Activated naive CD8-positive, alpha-beta T cell treated with anti-CD3 and anti-CD28 coated beads, Interleukin-2, amount 10 ng/mL, durations not matched to agents 7 days and 5 days (primary cell): ENCODE measurements at regions not wholly inside any gene's neighbourhood (a gene's known extent, or its start where the extent isn't known, plus 50 kb on each side); places are given as distances from the start of the nearest gene placed in this dataset.

Experiments used
- ATAC-seq: fragments of 150-1000 bp; cut with Tn5 transposase; one replicate; pipeline ENCODE4 v1.10.0; 2021; ENCODE audit warnings: low read depth, moderate library complexity
- POLR2A ChIA-PET: fragments of 350-600 bp; sonication (Branson Sonifier 250); formaldehyde crosslinking; loops from one replicate; lab custom pipeline; 2021; ENCODE audit warnings: antibody characterized with exemption; lab: Charles Lee
- DNase-seq: peaks from one replicate; pipeline ENCODE4 v3.0.0; 2021
- H3K27ac Mint-ChIP-seq: one replicate; pipeline ENCODE4 v1.8.0; 2022; ENCODE audit warnings: mild to moderate bottlenecking, mixed read lengths
- H3K27me3 Mint-ChIP-seq: one replicate; pipeline ENCODE4 v1.8.0; 2022; ENCODE audit warnings: mild to moderate bottlenecking, moderate library complexity, mixed read lengths
- H3K36me3 Mint-ChIP-seq: one replicate; pipeline ENCODE4 v1.8.0; 2021; ENCODE audit warnings: mild to moderate bottlenecking, mixed read lengths
- H3K4me1 Mint-ChIP-seq: one replicate; pipeline ENCODE4 v1.8.0; 2021; ENCODE audit warnings: mixed read lengths
- H3K4me3 Mint-ChIP-seq: one replicate; pipeline ENCODE4 v1.8.0; 2022; ENCODE audit warnings: mild to moderate bottlenecking, moderate library complexity, mixed read lengths
- H3K9me3 Mint-ChIP-seq: one replicate; pipeline ENCODE4 v1.8.0; 2021; ENCODE audit warnings: mixed read lengths

DNA sequence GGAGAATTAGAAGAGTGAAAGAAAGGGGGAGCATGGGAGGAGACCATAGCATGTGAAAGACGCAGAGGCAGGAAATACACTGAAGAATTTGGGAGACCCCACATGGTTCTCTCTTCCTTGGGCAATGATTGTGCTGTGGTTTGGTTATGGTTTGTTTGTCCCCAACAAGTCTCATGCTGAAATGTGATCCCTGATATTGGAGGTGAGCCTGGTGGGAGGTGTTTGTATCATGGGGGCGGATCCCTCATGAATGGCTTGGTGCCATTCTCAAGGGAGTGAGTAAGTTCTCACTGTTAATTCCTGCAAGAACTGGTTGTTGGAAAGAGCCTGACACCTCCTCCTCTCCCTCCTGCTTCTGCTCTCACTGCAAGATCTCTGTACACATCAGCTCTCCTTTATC is 78.6 kb upstream of the RAI2 start:
- H3K27ac Mint-ChIP-seq: no peak overlapping the region
- ATAC-seq (no peak), DNase-seq (no peak)
- no peaks in the 10 kb centered on the region for H3K4me1 Mint-ChIP-seq
- H3K36me3 Mint-ChIP-seq: no peaks in the 10 kb centered on the region
- no peak overlapping the region for H3K4me3 Mint-ChIP-seq
- peaks cover 3% of the 10 kb centered on the region for H3K27me3 Mint-ChIP-seq
- POLR2A ChIA-PET: no interaction called here
- no peaks in the 10 kb centered on the region for H3K9me3 Mint-ChIP-seq

DNA sequence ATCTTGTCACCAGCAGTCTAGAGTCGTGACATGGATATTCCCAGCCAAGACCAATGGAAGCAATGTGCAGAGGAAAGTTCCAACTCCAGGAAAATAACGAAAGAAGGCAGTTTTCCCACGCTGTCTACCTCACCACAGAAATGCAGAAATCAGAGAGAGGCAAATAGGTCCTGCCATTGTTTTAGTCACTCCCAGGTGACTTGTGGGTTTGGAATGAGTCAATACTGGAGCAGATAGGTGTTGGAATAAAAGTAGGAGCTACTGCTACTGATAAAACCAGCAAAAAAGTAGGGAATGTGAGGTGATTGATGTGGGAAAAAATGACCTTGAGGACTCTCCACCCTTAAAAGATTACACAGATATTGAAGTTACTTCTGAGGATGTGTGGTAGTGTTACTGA is 72.8 kb upstream of the RAI2 start:
- Mint-ChIP-seq H3K27ac (no peak overlapping the region), H3K27me3 (peaks cover 5% of the 10 kb centered on the region), H3K4me3 (no peak overlapping the region), H3K9me3 (no peaks in the 10 kb centered on the region), H3K36me3 (no peaks in the 10 kb centered on the region), H3K4me1 (no peaks in the 10 kb centered on the region)
- DNase-seq: no peak
- POLR2A ChIA-PET: no interaction called here
- no peak for ATAC-seq

DNA sequence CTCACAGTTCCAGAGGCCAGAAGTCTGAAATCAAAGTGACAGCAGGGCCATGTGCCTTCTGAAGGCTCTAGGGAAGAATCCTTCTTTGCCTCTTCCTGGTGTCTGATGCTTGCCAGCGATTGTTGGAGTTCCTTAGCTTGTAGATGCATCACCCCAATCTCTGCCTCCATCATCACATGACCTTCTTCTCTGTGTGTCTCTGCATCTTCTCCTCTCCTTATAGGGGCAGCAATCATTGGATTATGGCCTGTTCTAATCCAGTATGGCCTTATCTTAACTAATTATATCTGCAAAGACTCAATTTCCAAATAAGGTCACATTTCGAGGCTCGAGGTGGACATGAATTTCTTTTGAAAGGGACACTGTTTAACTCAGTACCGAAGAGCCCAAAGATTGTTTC is 71.7 kb upstream of the RAI2 start:
- H3K4me3 Mint-ChIP-seq: no peak overlapping the region
- H3K27ac Mint-ChIP-seq: no peak overlapping the region
- peaks cover 5% of the 10 kb centered on the region for H3K27me3 Mint-ChIP-seq
- POLR2A ChIA-PET: interaction anchor here (0.6 kb wide), 1 partner anchor 1598 kb away, joined by 3 read pairs; no protein-coding TSS in a partner anchor
- H3K4me1 Mint-ChIP-seq: no peaks in the 10 kb centered on the region
- H3K36me3 Mint-ChIP-seq: no peaks in the 10 kb centered on the region
- ATAC-seq (no peak), DNase-seq (no peak)
- no peaks in the 10 kb centered on the region for H3K9me3 Mint-ChIP-seq

DNA sequence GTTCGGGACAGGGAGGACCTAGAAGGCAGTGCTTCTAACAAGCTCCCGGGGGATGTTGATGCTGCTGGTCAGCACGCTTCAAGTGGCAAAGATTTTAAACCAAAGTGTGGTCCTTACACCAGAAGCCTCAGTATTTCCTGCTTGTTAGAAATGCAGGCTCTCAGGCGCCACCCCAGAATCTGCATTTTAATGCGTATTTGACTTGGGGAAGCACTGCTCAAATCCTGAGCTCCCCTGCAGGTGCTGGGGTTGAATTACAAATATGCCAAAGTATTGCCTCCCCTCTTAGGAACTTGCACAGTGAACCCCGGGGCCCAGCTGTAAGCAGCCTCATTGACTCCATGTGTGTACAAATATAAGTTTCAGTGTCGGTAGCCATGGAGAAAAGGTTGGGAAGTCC is 70.8 kb upstream of the RAI2 start:
- POLR2A ChIA-PET: no interaction called here
- no peaks in the 10 kb centered on the region for H3K4me1 Mint-ChIP-seq
- no peaks in the 10 kb centered on the region for H3K9me3 Mint-ChIP-seq
- peaks cover 2% of the 10 kb centered on the region for H3K27me3 Mint-ChIP-seq
- H3K27ac Mint-ChIP-seq: no peak overlapping the region
- ATAC-seq (no peak), DNase-seq (no peak)
- H3K36me3 Mint-ChIP-seq: no peaks in the 10 kb centered on the region
- H3K4me3 Mint-ChIP-seq: no peak overlapping the region

DNA sequence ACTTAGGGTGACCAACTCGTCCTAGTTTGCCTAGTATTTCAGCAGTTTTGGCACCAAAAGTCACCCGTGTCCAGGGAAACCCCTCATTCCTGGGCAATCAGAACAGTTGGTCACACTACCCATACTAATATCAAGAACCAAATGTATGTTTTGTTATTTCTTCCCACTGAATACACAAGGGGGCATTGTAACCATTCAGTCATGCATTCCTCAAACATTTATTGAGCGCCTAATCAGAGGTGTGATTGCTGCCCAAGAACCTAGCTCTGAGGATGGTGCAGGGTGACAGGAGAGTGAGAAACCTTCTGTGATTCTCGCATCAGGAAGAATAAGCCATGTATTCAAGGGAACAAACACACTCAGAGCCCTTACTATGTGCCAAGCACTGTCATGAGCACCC is 69.8 kb upstream of the RAI2 start:
- no peak for DNase-seq
- Mint-ChIP-seq H3K36me3 (peaks cover 3% of the 10 kb centered on the region), H3K4me3 (no peak overlapping the region), H3K27me3 (peaks cover 2% of the 10 kb centered on the region), H3K9me3 (peaks cover 4% of the 10 kb centered on the region), H3K27ac (no peak overlapping the region), H3K4me1 (no peaks in the 10 kb centered on the region)
- POLR2A ChIA-PET: no interaction called here
- ATAC-seq: no peak

DNA sequence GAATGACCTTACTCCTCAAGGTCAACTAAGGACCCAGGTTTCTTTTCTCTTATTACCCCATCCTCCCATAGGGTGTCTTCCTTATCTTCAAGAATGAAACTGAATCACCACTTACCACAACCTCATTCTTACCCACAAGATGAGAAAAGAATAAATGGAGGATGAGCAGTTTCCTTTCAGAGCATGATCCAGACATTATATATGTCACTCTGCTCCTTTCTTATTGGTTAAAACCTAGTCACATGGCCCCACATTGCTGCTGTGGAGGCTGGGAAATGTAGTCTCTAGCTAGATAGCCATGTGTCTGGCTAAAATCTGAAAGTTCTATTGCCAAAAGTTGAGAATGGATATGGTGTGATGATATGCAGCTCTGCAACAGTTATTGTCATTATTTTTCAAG is 62.4 kb upstream of the RAI2 start:
- H3K36me3 Mint-ChIP-seq: peaks cover 3% of the 10 kb centered on the region
- DNase-seq: no peak

DNA sequence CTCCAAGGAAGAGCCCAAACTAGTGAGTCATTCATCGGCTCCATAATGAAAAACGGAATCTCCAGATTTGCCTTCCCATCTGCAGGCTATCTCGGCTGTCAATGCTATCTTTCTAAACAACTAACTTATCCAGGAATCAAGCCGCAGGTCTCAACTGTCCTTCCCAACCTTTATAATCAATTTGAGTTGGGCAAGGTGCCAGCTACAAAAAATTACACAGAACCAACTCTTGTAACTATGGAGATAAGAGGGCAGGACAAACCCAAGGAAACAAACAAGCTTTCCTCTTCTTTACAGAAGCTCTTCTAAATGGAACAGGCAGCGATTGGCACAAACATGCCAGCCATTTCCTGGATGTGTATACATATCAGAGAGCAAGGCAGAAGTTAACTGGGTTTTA is 61.2 kb upstream of the RAI2 start:
- Mint-ChIP-seq H3K27me3 (no peaks in the 10 kb centered on the region), H3K4me3 (no peak overlapping the region), H3K27ac (no peak overlapping the region), H3K9me3 (peaks cover 4% of the 10 kb centered on the region), H3K36me3 (peaks cover 3% of the 10 kb centered on the region), H3K4me1 (peaks cover 9% of the 10 kb centered on the region)
- no peak for ATAC-seq
- no peak for DNase-seq
- POLR2A ChIA-PET: no interaction called here

More for the DNA sequence above, 62.4 kb upstream of the RAI2 start:
- peaks cover 4% of the 10 kb centered on the region for H3K9me3 Mint-ChIP-seq
- H3K4me3 Mint-ChIP-seq: no peak overlapping the region
- H3K27me3 Mint-ChIP-seq: no peaks in the 10 kb centered on the region
- H3K27ac Mint-ChIP-seq: no peak overlapping the region
- peaks cover 9% of the 10 kb centered on the region for H3K4me1 Mint-ChIP-seq
- POLR2A ChIA-PET: no interaction called here
- peak; percentile 76 for ATAC-seq

DNA sequence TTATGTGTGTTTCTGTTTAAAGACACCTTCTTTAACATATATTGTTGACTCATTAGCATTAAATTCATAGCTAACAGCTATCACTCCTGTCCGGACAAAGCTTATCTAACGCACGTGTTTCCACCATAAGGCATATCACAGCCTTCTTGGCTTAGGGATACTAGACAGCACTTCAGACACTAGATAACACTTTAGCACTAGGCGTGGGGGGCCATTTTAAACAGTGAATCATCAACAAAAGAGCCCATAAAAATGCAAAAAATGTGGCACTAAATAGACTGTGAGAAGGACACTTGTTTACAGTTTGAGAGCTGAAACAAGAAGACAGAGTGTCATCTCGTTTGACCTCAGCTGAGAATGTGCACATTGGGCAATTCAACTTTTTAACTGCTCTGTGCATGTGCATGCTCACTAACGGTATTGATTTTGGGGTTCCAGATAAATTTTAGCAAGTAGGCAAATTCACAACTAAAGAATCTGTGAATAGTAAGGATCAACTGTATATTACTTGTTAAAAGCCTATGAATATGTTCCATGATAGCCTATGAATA is 58.9 kb upstream of the RAI2 start:
- no peak overlapping the region for H3K27ac Mint-ChIP-seq
- H3K36me3 Mint-ChIP-seq: no peaks in the 10 kb centered on the region
- peaks cover 2% of the 10 kb centered on the region for H3K9me3 Mint-ChIP-seq
- ATAC-seq (no peak), DNase-seq (no peak)
- H3K4me3 Mint-ChIP-seq: no peak overlapping the region
- H3K27me3 Mint-ChIP-seq: no peaks in the 10 kb centered on the region
- POLR2A ChIA-PET: no interaction called here
- peaks cover 11% of the 10 kb centered on the region for H3K4me1 Mint-ChIP-seq

DNA sequence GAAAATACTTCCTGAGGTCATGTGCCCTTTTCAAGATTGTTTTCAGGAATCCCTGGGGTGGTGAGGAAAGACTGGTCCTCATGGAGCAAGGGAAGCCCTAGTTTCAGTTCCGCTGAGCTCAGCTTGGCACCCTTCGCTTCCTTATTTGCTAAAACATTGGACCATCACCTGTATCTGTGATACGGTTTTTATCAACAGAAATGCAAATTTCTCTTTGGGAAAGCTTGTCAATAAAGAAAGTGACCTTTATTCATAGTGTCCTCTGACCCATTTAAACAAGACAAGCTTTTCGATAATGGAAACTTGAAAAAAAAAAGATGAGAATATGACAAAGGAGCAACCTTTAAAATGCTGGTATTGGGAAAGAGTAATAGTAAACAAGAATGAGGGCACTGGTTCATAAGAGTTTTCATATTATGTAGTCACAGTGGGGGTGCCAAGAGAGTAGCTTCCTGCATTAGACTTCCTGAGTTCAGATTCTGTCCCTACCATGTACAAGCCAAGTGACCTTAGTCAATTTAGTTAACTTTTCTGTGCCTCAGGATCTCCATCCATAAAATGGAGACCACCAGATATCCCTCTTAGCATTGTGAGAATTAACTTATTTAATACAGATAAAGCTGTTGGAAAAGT is 57.0 kb upstream of the RAI2 start:
- peaks cover 2% of the 10 kb centered on the region for H3K9me3 Mint-ChIP-seq
- no peak overlapping the region for H3K4me3 Mint-ChIP-seq
- H3K27me3 Mint-ChIP-seq: no peaks in the 10 kb centered on the region
- DNase-seq: no peak
- H3K27ac Mint-ChIP-seq: no peak overlapping the region
- POLR2A ChIA-PET: no interaction called here
- no peaks in the 10 kb centered on the region for H3K36me3 Mint-ChIP-seq
- peaks cover 5% of the 10 kb centered on the region for H3K4me1 Mint-ChIP-seq
- ATAC-seq: no peak

DNA sequence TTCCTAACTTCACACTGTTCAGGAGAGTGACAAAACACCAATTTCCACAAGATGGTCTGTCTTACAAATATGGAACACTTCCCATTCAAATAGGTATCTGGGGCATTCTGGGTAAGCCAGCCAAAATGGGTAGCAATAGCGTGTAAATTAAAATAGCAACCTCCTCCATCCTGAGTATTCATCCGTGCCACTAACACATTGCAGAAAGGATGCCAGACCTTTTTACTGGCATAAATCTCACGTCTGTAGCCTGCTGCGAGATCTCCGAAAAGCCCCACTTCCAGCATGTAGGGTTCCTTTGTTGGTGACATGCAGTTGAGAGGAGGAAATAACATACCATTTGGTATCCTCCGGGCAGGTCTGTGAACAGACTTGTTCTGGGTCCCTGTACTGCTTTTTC is 52.7 kb upstream of the RAI2 start:
- H3K4me3 Mint-ChIP-seq: no peak overlapping the region
- DNase-seq (no peak), ATAC-seq (no peak)
- POLR2A ChIA-PET: no interaction called here
- peaks cover 6% of the 10 kb centered on the region for H3K4me1 Mint-ChIP-seq
- H3K9me3 Mint-ChIP-seq: peaks cover 2% of the 10 kb centered on the region
- no peaks in the 10 kb centered on the region for H3K36me3 Mint-ChIP-seq
- peaks cover 2% of the 10 kb centered on the region for H3K27me3 Mint-ChIP-seq
- no peak overlapping the region for H3K27ac Mint-ChIP-seq
